ENCODE measurements at regions not wholly inside any gene's neighbourhood (a gene's known extent, or its start where the extent isn't known, plus 50 kb on each side); places are given as distances from the start of the nearest gene placed in this dataset. TPM values are rescaled to one million over a fixed set of nuclear protein-coding genes. Genes with fewer than 3 reads are reported as not detected.

DNA sequence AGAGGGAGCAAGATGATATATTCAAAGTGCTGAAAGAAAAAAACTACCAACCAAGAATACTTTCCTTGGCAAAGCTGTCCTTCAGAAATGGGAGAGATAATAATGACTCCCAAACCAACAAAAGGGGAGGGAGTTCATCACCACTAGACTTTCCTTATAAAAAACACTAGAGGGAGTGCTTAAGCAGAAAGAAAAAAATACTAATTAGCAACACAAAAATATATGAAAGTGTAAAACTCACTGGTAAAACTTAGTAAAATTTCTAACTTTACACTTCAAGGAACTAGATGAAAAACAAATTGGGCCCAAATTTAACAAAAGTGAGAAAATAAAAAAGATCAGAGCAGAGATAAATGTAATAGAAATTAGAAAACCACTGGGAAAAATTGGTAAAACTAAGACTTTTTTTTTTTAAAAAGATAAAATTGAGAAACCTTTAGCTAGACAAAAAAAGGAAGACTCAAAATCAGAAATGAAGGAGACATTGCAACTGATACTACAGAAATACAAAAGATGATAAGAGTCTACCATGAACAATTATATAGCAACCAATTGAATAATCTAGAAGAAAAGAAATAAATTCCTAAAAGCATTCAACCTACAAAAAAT lies 60.4 kb upstream of the FAR2 start:
- intact Hi-C loops (cut with micrococcal nuclease; ENCODE audit: unreplicated experiment): loop anchor here (5.0 to 10.0 kb wide), 2 partner anchors 229 to 1716 kb away; no protein-coding TSS in a partner anchor
- Histone ChIP-seq H2AFZ (ENCODE audit: control insufficient read depth, low read depth, low read length) (no peak overlapping the region), H3K4me1 (ENCODE audit: control insufficient read depth, insufficient read depth, low read length) (peaks cover 6% of the 10 kb centered on the region; the same call in 1 of the 2 replicates), H3K36me3 (ENCODE audit: control insufficient read depth in 2 of 2, insufficient read depth in 2 of 2, low read length in 1 of 2) (no peaks in the 10 kb centered on the region), H3K9ac (ENCODE audit: control insufficient read depth, insufficient read depth, low read length) (no peak overlapping the region), H3K79me2 (ENCODE audit: control insufficient read depth, insufficient read depth, low read length) (no peaks in the 10 kb centered on the region), H4K20me1 (ENCODE audit: control insufficient read depth, insufficient read depth) (no peaks in the 10 kb centered on the region), H3K4me3 (no peak overlapping the region), H3K27ac (ENCODE audit: control insufficient read depth, insufficient read depth) (no peak overlapping the region), H3K27me3 (replicated peaks in 1 of 2; ENCODE audit: control insufficient read depth in 2 of 2, insufficient read depth in 2 of 2, low read length in 1 of 2) (no peaks in the 10 kb centered on the region), H3K4me2 (ENCODE audit: control insufficient read depth, insufficient read depth) (no peak overlapping the region), H3K9me3 (replicated peaks; ENCODE audit: control insufficient read depth, insufficient read depth, low read length) (no peaks in the 10 kb centered on the region; the same call in 2 of the 3 replicates)
- ATAC-seq (0 out of 3 replicates have a peak, but pooled peaks have one; percentile 21), DNase-seq (ENCODE audit: low read depth, low spot score) (no peak), FAIRE-seq (peak; percentile 49)
- CTCF ChIA-PET: interaction anchor here (0.6 to 9.4 kb wide), 15 partner anchors 11 to 1447 kb away, joined by 3 to 129 read pairs (median 4); no protein-coding TSS in a partner anchor
- SMC1A ChIA-PET (ENCODE audit: uncharacterized antibody, unreplicated experiment): interaction anchor here (0.6 to 6.5 kb wide), 21 partner anchors 14 to 417 kb away, joined by 3 to 71 read pairs (median 4); no protein-coding TSS in a partner anchor
- POLR2A ChIA-PET: interaction anchor here (0.9 kb wide), 1 partner anchor 155 kb away, joined by 3 read pairs; no protein-coding TSS in a partner anchor
- in situ Hi-C loops (cut with MboI): no loop called here
- TF ChIP-seq, protein P1, sequence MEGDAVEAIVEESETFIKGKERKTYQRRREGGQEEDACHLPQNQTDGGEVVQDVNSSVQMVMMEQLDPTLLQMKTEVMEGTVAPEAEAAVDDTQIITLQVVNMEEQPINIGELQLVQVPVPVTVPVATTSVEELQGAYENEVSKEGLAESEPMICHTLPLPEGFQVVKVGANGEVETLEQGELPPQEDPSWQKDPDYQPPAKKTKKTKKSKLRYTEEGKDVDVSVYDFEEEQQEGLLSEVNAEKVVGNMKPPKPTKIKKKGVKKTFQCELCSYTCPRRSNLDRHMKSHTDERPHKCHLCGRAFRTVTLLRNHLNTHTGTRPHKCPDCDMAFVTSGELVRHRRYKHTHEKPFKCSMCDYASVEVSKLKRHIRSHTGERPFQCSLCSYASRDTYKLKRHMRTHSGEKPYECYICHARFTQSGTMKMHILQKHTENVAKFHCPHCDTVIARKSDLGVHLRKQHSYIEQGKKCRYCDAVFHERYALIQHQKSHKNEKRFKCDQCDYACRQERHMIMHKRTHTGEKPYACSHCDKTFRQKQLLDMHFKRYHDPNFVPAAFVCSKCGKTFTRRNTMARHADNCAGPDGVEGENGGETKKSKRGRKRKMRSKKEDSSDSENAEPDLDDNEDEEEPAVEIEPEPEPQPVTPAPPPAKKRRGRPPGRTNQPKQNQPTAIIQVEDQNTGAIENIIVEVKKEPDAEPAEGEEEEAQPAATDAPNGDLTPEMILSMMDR (IDR thresholded peaks at IDR 0.05 in 2 of 3, conservative IDR thresholded peaks at IDR 0.05 in 1 of 3; ENCODE audit: control insufficient read depth in 2 of 3, extremely low read depth in 1 of 3, insufficient read depth in 1 of 3, low read depth in 3 of 3, low read length in 3 of 3): peak; percentile 27 to 35 (median 35); a peak in 3 of 6 replicates
- TF ChIP-seq SMC3 (IDR thresholded peaks at IDR 0.05; ENCODE audit: borderline replicate concordance, low read length): peak; percentile 40; the same call in 1 of the 2 replicates
- TF ChIP-seq RAD21 (IDR thresholded peaks at IDR 0.05; ENCODE audit: insufficient read depth, low read depth, low read length): peak; percentile 61
- TF ChIP-seq CBFB (IDR thresholded peaks at IDR 0.05; ENCODE audit: low read depth): no peak
- BruUV-seq (replicated peaks): no TSS peak
- RAD21 ChIA-PET (ENCODE audit: unreplicated experiment): interaction anchor here (0.7 to 6.0 kb wide), 6 partner anchors 15 to 233 kb away, joined by 3 to 71 read pairs (median 8); no protein-coding TSS in a partner anchor

Small RNA genes lying in the stretch of these regions (small RNA-seq; reads per million reads assigned to genes)
- gene AC024255.1: not detected
